Testis (tissue), 2 donors: ENCODE measurements at regions not wholly inside any gene's neighbourhood (a gene's known extent, or its start where the extent isn't known, plus 50 kb on each side); places are given as distances from the start of the nearest gene placed in this dataset.

Experiments
- DNase-seq: peaks from one replicate; pipeline ENCODE4 v3.0.0-alpha.2; 2019
- H3K27ac ChIP-seq, 2 donors: fragments of 200-600 bp; sonication (generic); one replicate each; pipeline ENCODE4 v1.5.1; 2019
- H3K27me3 ChIP-seq: fragments of 200-600 bp; sonication (generic); one replicate; pipeline ENCODE4 v1.5.1; 2019
- H3K36me3 ChIP-seq: fragments of 200-600 bp; sonication (generic); one replicate; pipeline ENCODE4 v1.5.1; 2017; ENCODE audit warnings: low read depth; ENCODE audit errors: missing control alignments
- H3K4me1 ChIP-seq: fragments of 200-600 bp; sonication (generic); one replicate; pipeline ENCODE4 v1.5.1; 2019
- H3K4me3 ChIP-seq, 2 donors: fragments of 200-600 bp; sonication (generic); one replicate each; pipeline ENCODE4 v1.5.1; 2017 to 2019
- H3K9me3 ChIP-seq: fragments of 200-600 bp; sonication (generic); one replicate; pipeline ENCODE4 v1.5.1; 2017
- CTCF ChIP-seq, 3 experiments: fragments of 450-650 bp in 2 of 3; fragments of 200-600 bp in 1 of 3; sonication (generic) in 1 of 3; IDR thresholded peaks; one replicate each; pipeline ENCODE4 v1.5.1; 2016 to 2019; ENCODE audit warnings: antibody characterized with exemption in 3 of 3, mild to moderate bottlenecking in 2 of 3, moderate library complexity in 1 of 3
- POLR2A ChIP-seq: fragments of 450-650 bp; IDR thresholded peaks from one replicate; pipeline ENCODE4 v1.6.1; 2017; ENCODE audit warnings: antibody characterized with exemption, mild to moderate bottlenecking, moderate library complexity
- WGBS, 2 donors: methylation state at CpG; one replicate each; pipeline ENCODE4 v1.1.5; 2018; 5-methylcytosine and 5-hydroxymethylcytosine counted together
- intact Hi-C: fragments of 100-400 bp; cut with DNase I; formaldehyde crosslinking; loops from one replicate; pipeline ENCODE4 v1.15.1; 2023; ENCODE audit warnings: low total_unique reads
- small RNA-seq, 2 donors: library from RNA; depleted of rRNA; stranded (forward); fragments of <200 nt; gene quantifications; one replicate each; pipeline ENCODE3, GENCODE V24; 2016

GRCh38 chr7:96952974-96953391, 52.4 kb upstream of the DLX6 start:
- TF ChIP-seq POLR2A, result no peak
- TF ChIP-seq CTCF (IDR thresholded peaks at IDR 0.05), result no peak
- Histone ChIP-seq H3K27ac (no peak overlapping the region), H3K9me3 (no peaks in the 10 kb centered on the region), H3K36me3 (no peaks in the 10 kb centered on the region), H3K4me3 (no peak overlapping the region), H3K27me3 (no peaks in the 10 kb centered on the region), H3K4me1 (no peaks in the 10 kb centered on the region)
- 54 to 61% methylated on average over 3 of the region's 3 CpGs for WGBS, 2 donors
- no peak for DNase-seq
- intact Hi-C loops, result no loop called here

DNA sequence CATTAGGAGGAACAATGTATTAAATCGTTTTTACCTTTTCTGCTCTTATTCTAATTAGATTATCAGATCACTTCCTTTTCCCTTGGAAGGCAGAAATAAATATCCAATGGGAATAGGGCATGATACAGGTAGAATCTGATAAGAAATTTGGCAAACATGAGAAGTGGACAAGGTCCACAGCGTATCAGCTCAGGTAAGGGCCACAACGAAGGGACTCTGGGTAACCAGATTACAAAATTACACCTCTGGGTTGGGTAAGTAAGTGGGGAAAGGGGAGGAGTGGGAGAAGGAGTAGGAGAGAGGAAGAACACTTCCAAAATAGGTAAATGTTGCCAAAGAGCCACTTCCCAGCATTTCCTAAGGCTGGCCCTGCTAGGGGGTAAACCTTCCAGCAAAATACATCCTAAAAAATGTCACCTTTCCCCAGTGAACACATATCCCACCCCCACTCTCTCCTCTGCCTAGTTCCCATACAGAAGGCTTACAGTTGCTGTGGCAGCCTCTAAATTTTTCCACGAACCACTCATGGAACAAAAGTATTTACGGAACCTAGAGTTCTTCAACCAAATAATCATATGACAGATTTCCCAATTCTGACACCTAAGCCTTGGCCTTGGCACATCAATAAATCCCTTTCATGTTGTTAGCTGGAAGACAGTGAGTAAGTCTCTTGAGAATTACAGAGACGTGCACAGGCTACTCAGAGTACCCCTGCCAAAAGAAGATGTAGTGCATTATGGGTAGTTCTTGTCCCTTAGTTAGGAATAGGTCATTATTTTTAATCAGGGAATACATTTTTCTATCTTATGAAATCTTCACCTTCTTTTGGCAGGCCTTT, 51.5 kb upstream of the DLX6 start:
- Histone ChIP-seq H3K4me1 (no peaks in the 10 kb centered on the region), H3K9me3 (no peaks in the 10 kb centered on the region), H3K27ac (no peak overlapping the region), H3K4me3 (no peak overlapping the region), H3K27me3 (no peaks in the 10 kb centered on the region), H3K36me3 (no peaks in the 10 kb centered on the region)
- WGBS, 2 donors, result 74 to 77% methylated on average over 6 of the region's 6 CpGs
- TF ChIP-seq POLR2A (no peak), CTCF (IDR thresholded peaks at IDR 0.05) (no peak)
- intact Hi-C loops, result no loop called here
- DNase-seq, result no peak

Small RNA genes in the stretch of these regions (small RNA-seq; reads per million reads assigned to genes)
- gene RN7SL252P, result 0 reads per million in 2 donors
